Astrocyte of the cerebellum (primary cell): ENCODE measurements at regions not wholly inside any gene's neighbourhood (a gene's known extent, or its start where the extent isn't known, plus 50 kb on each side); places are given as distances from the start of the nearest gene placed in this dataset.

ENCODE experiments used
- DNase-seq: peaks from one replicate; pipeline ENCODE4 v3.0.0-alpha.2; 2011; ENCODE audit warnings: low read depth
- H3K4me3 ChIP-seq: 2 replicates; pipeline ENCODE4 v1.5.1; 2011; ENCODE audit warnings: mild to moderate bottlenecking, low read depth, low read length, moderate library complexity
- CTCF ChIP-seq: IDR thresholded peaks from 2 replicates; pipeline ENCODE4 v1.5.1; 2012; ENCODE audit warnings: low read length, low read depth, moderate library complexity, mild to moderate bottlenecking; ENCODE audit errors: missing control alignments
- in situ Hi-C: cut with HindIII; loops from 2 replicates; pipeline ENCODE4 v1.10.0; 2017; ENCODE audit warnings: low sequenced_read_pairs

- TF ChIP-seq CTCF = no peak
- H3K4me3 ChIP-seq = no peak overlapping the region
- in situ Hi-C loops = no loop called here
- DNase-seq = no peak
These were observed 62.0 kb downstream of the BARX1 start for GRCh38 chr9:93893194-93893593.

- DNase-seq = no peak
- in situ Hi-C loops = no loop called here
- no peak overlapping the region for H3K4me3 ChIP-seq
- TF ChIP-seq CTCF = no peak
These were observed 62.4 kb downstream of the BARX1 start for GRCh38 chr9:93892748-93893147.

GRCh38 chr9:93891549-93892310, 63.4 kb downstream of the BARX1 start:
- DNase-seq = no peak
- no peak overlapping the region for H3K4me3 ChIP-seq
- in situ Hi-C loops = no loop called here
- TF ChIP-seq CTCF = no peak

- DNase-seq = no peak
- in situ Hi-C loops = no loop called here
- no peak for TF ChIP-seq CTCF
- H3K4me3 ChIP-seq = no peak overlapping the region
These were observed 64.1 kb downstream of the BARX1 start for GRCh38 chr9:93891050-93891449.

GRCh38 chr9:93890436-93890935, 64.7 kb downstream of the BARX1 start:
- in situ Hi-C loops = no loop called here
- no peak overlapping the region for H3K4me3 ChIP-seq
- DNase-seq = no peak
- no peak for TF ChIP-seq CTCF

- in situ Hi-C loops = no loop called here
- TF ChIP-seq CTCF = no peak
- no peak for DNase-seq
- H3K4me3 ChIP-seq = no peak overlapping the region
These were observed 68.2 kb downstream of the BARX1 start for GRCh38 chr9:93886911-93887310.
